HepG2 (cell line): ENCODE measurements at regions not wholly inside any gene's neighbourhood (a gene's known extent, or its start where the extent isn't known, plus 50 kb on each side); places are given as distances from the start of the nearest gene placed in this dataset.

Source experiments
- ATAC-seq: fragments of 200-7000 bp; cut with Tn5 transposase; 3 replicates; pipeline ENCODE4 v1.9.1; 2020; ENCODE audit warnings: mild to moderate bottlenecking, moderate library complexity
- BruUV-seq: library from RNA; stranded (reverse); fragments of 400-500 nt; replicated peaks from 2 replicates; lab custom pipeline; 2021; lab: Mats Ljungman, UMichigan
- CTCF ChIA-PET: fragments of 300-600 bp; formaldehyde crosslinking; extraction: SDS; loops from one replicate; lab custom pipeline; 2021; ENCODE audit warnings: low total read pairs, inconsistent platforms, low intra/inter-chr PET ratio; lab: Yijun Ruan, JAX
- POLR2A ChIA-PET: fragments of 350-600 bp; sonication (Branson Sonifier 250); formaldehyde crosslinking; loops from one replicate; lab custom pipeline; 2020; ENCODE audit warnings: antibody characterized with exemption, inconsistent platforms; lab: Yijun Ruan, JAX
- DNase-seq: peaks from one replicate; pipeline ENCODE4 v3.0.0-alpha.2; 2015; ENCODE audit warnings: low spot score
- FAIRE-seq: peaks from 3 replicates; lab custom pipeline; 2011; peaks lifted over from hg19 to GRCh38; lab: Jason Lieb, UNC
- H2AFZ ChIP-seq: one replicate; pipeline ENCODE4 v1.6.1; 2011; ENCODE audit warnings: low read length, inconsistent platforms
- H3K27ac ChIP-seq: fragments of 300-600 bp; 3 replicates; pipeline ENCODE4 v1.8.0; 2011; ENCODE audit warnings: mixed run types, mild to moderate bottlenecking, mixed read lengths, low read length, inconsistent platforms; ENCODE audit not compliant: insufficient read depth; ENCODE audit errors: extremely low read length
- H3K27me3 ChIP-seq, 2 experiments: fragments of 200-600 bp in 1 of 2; 2 replicates in 1 of 2; 3 replicates in 1 of 2; pipeline versions ENCODE4 v1.6.0 to v1.8.0; 2011; ENCODE audit warnings: low read length in 2 of 2, mild to moderate bottlenecking in 2 of 2, moderate library complexity in 2 of 2, inconsistent platforms in 1 of 2; ENCODE audit not compliant: insufficient read depth in 2 of 2, control insufficient read depth in 1 of 2
- H3K36me3 ChIP-seq, 2 experiments: fragments of 200-600 bp in 1 of 2; replicated peaks in 1 of 2; 2 replicates in 1 of 2; 3 replicates in 1 of 2; pipeline versions ENCODE4 v1.5.1 to v1.8.0; 2011; ENCODE audit warnings: low read length in 2 of 2, inconsistent platforms in 1 of 2; ENCODE audit not compliant: insufficient read depth in 2 of 2, control insufficient read depth in 1 of 2
- H3K4me1 ChIP-seq: 2 replicates; pipeline ENCODE4 v1.5.1; 2012; ENCODE audit warnings: low read length, inconsistent platforms; ENCODE audit not compliant: insufficient read depth
- H3K4me2 ChIP-seq: 2 replicates; pipeline ENCODE4 v1.6.0; 2011; ENCODE audit warnings: low read depth, low read length, inconsistent platforms
- H3K4me3 ChIP-seq, 3 experiments: fragments of 200-600 bp in 1 of 3; sonication (generic), shearing (Covaris generic) in 1 of 3; replicated peaks in 1 of 3; 2 replicates each; pipeline ENCODE4 v1.5.1; 2011 to 2016; ENCODE audit warnings: low read length in 3 of 3, inconsistent platforms in 2 of 3, low read depth in 2 of 3, mild to moderate bottlenecking in 2 of 3, control low read depth in 1 of 3, mixed read lengths in 1 of 3; ENCODE audit not compliant: insufficient read depth in 1 of 3
- H3K79me2 ChIP-seq: one replicate; pipeline ENCODE4 v1.6.1; 2011; ENCODE audit warnings: low read length, inconsistent platforms; ENCODE audit not compliant: insufficient read depth
- H3K9ac ChIP-seq: 2 replicates; pipeline ENCODE4 v1.6.0; 2011; ENCODE audit warnings: mild to moderate bottlenecking, low read depth, low read length, inconsistent platforms; ENCODE audit not compliant: insufficient read depth
- H3K9me3 ChIP-seq: 2 replicates; pipeline ENCODE4 v1.5.1; 2012; ENCODE audit warnings: mild to moderate bottlenecking, low read length
- H4K20me1 ChIP-seq: 2 replicates; pipeline ENCODE4 v1.6.0; 2011; ENCODE audit warnings: inconsistent platforms, mild to moderate bottlenecking, low read length, moderate library complexity; ENCODE audit not compliant: insufficient read depth
- DNMT1 ChIP-seq: sonication (generic); formaldehyde crosslinking; IDR thresholded peaks from 2 replicates; pipeline ENCODE4 v1.5.1; 2020; ENCODE audit warnings: mild to moderate bottlenecking, missing genetic modification reagents
- EED ChIP-seq: sonication (generic); formaldehyde crosslinking; IDR thresholded peaks from 2 replicates; pipeline ENCODE4 v1.5.0; 2020; ENCODE audit warnings: mild to moderate bottlenecking, missing genetic modification reagents
- YEATS4 ChIP-seq: sonication (generic); formaldehyde crosslinking; IDR thresholded peaks from 2 replicates; pipeline ENCODE4 v1.4.0; 2020; ENCODE audit warnings: missing genetic modification reagents, borderline replicate concordance
- ZFP36L1 ChIP-seq: sonication (generic); formaldehyde crosslinking; IDR thresholded peaks from 2 replicates; pipeline ENCODE4 v1.8.0; 2022; ENCODE audit warnings: mild to moderate bottlenecking, missing genetic modification reagents, moderate library complexity
- ZFP82 ChIP-seq: sonication (generic); formaldehyde crosslinking; IDR thresholded peaks from 2 replicates; pipeline ENCODE4 v1.5.1; 2020; ENCODE audit warnings: mild to moderate bottlenecking, missing genetic modification reagents, borderline replicate concordance
- ZKSCAN5 ChIP-seq: sonication (generic); formaldehyde crosslinking; IDR thresholded peaks from 2 replicates; pipeline ENCODE4 v1.5.1; 2020; ENCODE audit warnings: mild to moderate bottlenecking, missing genetic modification reagents
- WGBS: methylation state at CpG from one replicate; pipeline ENCODE4 v1.1.6; 2017; ENCODE audit warnings: low lambda C conversion rate; 5-methylcytosine and 5-hydroxymethylcytosine counted together
- in situ Hi-C: cut with HindIII; loops from 2 replicates; pipeline ENCODE4 v1.10.0; 2017; ENCODE audit warnings: low pct_unique_long_range_greater_than_20kb; ENCODE audit not compliant: extremely low pct_ligation_motif_present
- intact Hi-C: fragments of 100-400 bp; cut with micrococcal nuclease; formaldehyde crosslinking; loops from one replicate; pipeline ENCODE4 v1.10.0; 2022; ENCODE audit not compliant: unreplicated experiment

- no peaks in the 10 kb centered on the region for H3K9me3 ChIP-seq
- intact Hi-C loops (no loop called here), in situ Hi-C loops (no loop called here)
- 0 out of 5 replicates have a peak, but pooled peaks cover 0 to 2% of the 10 kb centered on the region in 2 experiments for H3K27me3 ChIP-seq
- no peak for FAIRE-seq
- H3K27ac ChIP-seq = no peak overlapping the region
- H3K36me3 ChIP-seq = no peaks in the 10 kb centered on the region
- 1% methylated on average over 3 of the region's 3 CpGs for WGBS
- ChIA-PET CTCF (no interaction called here), POLR2A (no interaction called here)
- no peak for ATAC-seq
- H3K4me2 ChIP-seq = no peak overlapping the region
- H3K4me3 ChIP-seq = no peak overlapping the region
- no peak for TF ChIP-seq EED (CRISPR knock-in tag)
- BruUV-seq = no TSS peak
- H2AFZ ChIP-seq = no peak overlapping the region
- H3K4me1 ChIP-seq = no peaks in the 10 kb centered on the region
- no peaks in the 10 kb centered on the region for H3K79me2 ChIP-seq
- H4K20me1 ChIP-seq = no peaks in the 10 kb centered on the region
- H3K9ac ChIP-seq = no peak overlapping the region
- no peak for DNase-seq
Observed at GRCh38 chr2:133945089-133945488, 308.8 kb upstream of the MGAT5 start.

GRCh38 chr2:133947057-133947456 is 306.8 kb upstream of the MGAT5 start:
- no TSS peak for BruUV-seq
- Histone ChIP-seq H4K20me1 (no peaks in the 10 kb centered on the region), H3K27ac (no peak overlapping the region), H3K9me3 (no peaks in the 10 kb centered on the region), H3K9ac (no peak overlapping the region), H3K79me2 (no peaks in the 10 kb centered on the region), H2AFZ (no peak overlapping the region), H3K27me3 (0 out of 5 replicates have a peak, but pooled peaks cover 0 to 2% of the 10 kb centered on the region in 2 experiments), H3K4me2 (no peak overlapping the region), H3K36me3 (no peaks in the 10 kb centered on the region), H3K4me1 (no peaks in the 10 kb centered on the region), H3K4me3 (no peak overlapping the region)
- no peak for TF ChIP-seq ZKSCAN5 (CRISPR knock-in tag)
- no peak for TF ChIP-seq DNMT1 (CRISPR knock-in tag)
- TF ChIP-seq ZFP36L1 = no peak
- no peak for TF ChIP-seq YEATS4 (CRISPR knock-in tag)
- no peak for TF ChIP-seq ZFP82 (CRISPR knock-in tag)
- intact Hi-C loops = no loop called here
- ATAC-seq (no peak), FAIRE-seq (no peak), DNase-seq (no peak)
- POLR2A ChIA-PET = no interaction called here
- CTCF ChIA-PET = no interaction called here
- WGBS = 0% methylated on average over 1 of the region's 1 CpG
- in situ Hi-C loops = no loop called here
